ENCODE measurements at regions not wholly inside any gene's neighbourhood (a gene's known extent, or its start where the extent isn't known, plus 50 kb on each side); places are given as distances from the start of the nearest gene placed in this dataset.

GRCh38 chr1:178595491-178595890 is 82.6 kb downstream of the TEX35 start:
- TF ChIP-seq MAX (IDR thresholded peaks at IDR 0.05) (no peak), TAF1 (conservative IDR thresholded peaks at IDR 0.05) (no peak), CTCF (IDR thresholded peaks at IDR 0.05; ENCODE audit: low read depth, low read length, missing input control) (no peak), SP1 (IDR thresholded peaks at IDR 0.05) (no peak), GABPA (IDR thresholded peaks at IDR 0.05 in 1 of 2, conservative IDR thresholded peaks at IDR 0.05 in 1 of 2) (no peak), ZBTB33 (IDR thresholded peaks at IDR 0.05) (no peak)
